Upper lobe of right lung (tissue), 1 donor: ENCODE measurements at regions not wholly inside any gene's neighbourhood (a gene's known extent, or its start where the extent isn't known, plus 50 kb on each side); places are given as distances from the start of the nearest gene placed in this dataset.

Source experiments
- ATAC-seq: fragments of 200-7000 bp; cut with Tn5 transposase; one replicate; pipeline ENCODE4 v1.9.1; 2020; ENCODE audit warnings: mild to moderate bottlenecking, moderate library complexity
- DNase-seq: peaks from one replicate; pipeline ENCODE4 v3.0.0-alpha.2; 2020
- H3K27ac ChIP-seq: fragments of 200-600 bp; one replicate; pipeline ENCODE4 v1.8.0; 2022
- H3K27me3 ChIP-seq: fragments of 200-600 bp; one replicate; pipeline ENCODE4 v1.8.0; 2022; ENCODE audit warnings: mild to moderate bottlenecking
- H3K36me3 ChIP-seq: fragments of 200-600 bp; one replicate; pipeline ENCODE4 v1.8.0; 2022
- H3K4me1 ChIP-seq: fragments of 200-600 bp; one replicate; pipeline ENCODE4 v1.8.0; 2022
- H3K4me3 ChIP-seq: fragments of 200-600 bp; one replicate; pipeline ENCODE4 v1.8.0; 2022; ENCODE audit warnings: mild to moderate bottlenecking
- H3K9me3 ChIP-seq: fragments of 200-600 bp; one replicate; pipeline ENCODE4 v1.8.0; 2022
- CTCF ChIP-seq: fragments of 200-600 bp; IDR thresholded peaks from one replicate; pipeline ENCODE4 v1.8.0; 2022; ENCODE audit warnings: antibody characterized with exemption
- intact Hi-C: fragments of 100-400 bp; cut with DNase I; formaldehyde crosslinking; loops from one replicate; pipeline ENCODE4 v1.11.0; 2022
- donor health status: DM: no; HTN: yes; CAD: no; lungs with severe emphysema.

GRCh38 chr3:25885544-25885943 lies 95.7 kb downstream of the OXSM start:
- intact Hi-C loops = no loop called here
- no peak for ATAC-seq
- no peak for DNase-seq
- H3K4me3 ChIP-seq = no peak overlapping the region
- no peaks in the 10 kb centered on the region for H3K9me3 ChIP-seq
- H3K27me3 ChIP-seq = no peaks in the 10 kb centered on the region
- no peaks in the 10 kb centered on the region for H3K36me3 ChIP-seq
- no peak for TF ChIP-seq CTCF
- no peak overlapping the region for H3K27ac ChIP-seq
- H3K4me1 ChIP-seq = no peaks in the 10 kb centered on the region

DNA sequence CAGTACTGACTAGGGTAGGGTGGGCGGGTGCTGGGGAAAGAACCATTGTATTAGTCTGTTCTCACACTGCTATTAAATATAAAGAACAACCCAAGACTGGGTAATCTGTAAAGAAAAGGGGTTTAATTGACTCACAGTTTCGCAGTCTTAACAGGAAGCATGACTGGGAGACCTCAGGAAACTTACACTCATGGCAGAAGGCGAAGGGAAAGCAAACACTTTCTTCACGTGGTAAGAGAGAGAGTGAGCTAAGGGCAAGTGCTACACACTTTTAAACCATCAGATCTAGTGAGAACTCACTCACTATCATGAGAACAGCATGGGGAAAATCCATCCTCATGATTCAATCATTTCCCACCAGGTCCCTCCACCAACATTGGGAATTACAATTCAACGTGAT lies 98.0 kb downstream of the OXSM start:
- TF ChIP-seq CTCF = no peak
- no peaks in the 10 kb centered on the region for H3K4me1 ChIP-seq
- no peaks in the 10 kb centered on the region for H3K27me3 ChIP-seq
- intact Hi-C loops = no loop called here
- DNase-seq = no peak
- no peak overlapping the region for H3K27ac ChIP-seq
- no peaks in the 10 kb centered on the region for H3K9me3 ChIP-seq
- H3K36me3 ChIP-seq = no peaks in the 10 kb centered on the region
- H3K4me3 ChIP-seq = no peak overlapping the region
- ATAC-seq = no peak

DNA sequence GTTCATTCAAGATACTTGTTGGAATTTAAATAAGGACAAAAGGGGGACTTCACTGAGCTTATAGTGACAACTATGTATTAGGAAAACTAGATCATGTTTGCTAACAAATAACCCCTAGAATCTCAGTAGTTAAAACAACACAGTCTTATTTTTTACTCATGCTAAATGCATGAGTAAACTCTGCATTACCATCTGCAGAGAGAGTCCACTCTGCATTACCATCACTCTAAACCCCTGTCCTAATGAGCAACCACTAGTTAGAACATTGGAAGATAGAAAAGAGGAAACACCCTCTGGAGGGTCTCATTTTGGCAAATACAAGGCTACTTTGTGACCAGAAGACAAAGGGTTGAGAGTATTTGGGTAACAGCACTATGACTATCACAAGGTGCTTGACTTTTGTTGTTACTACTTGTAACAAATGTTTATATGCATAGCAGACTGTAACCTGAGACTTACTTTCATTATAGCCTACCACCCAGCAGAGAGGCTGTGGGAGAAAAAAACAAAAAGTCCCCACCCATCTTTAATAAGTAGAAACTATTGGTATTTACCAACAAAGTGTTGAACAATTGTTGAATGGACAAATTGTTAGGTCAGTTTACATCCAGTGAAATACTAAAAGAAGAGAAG lies 99.1 kb downstream of the OXSM start:
- TF ChIP-seq CTCF = no peak
- intact Hi-C loops = no loop called here
- Histone ChIP-seq H3K4me3 (no peak overlapping the region), H3K9me3 (no peaks in the 10 kb centered on the region), H3K27me3 (no peaks in the 10 kb centered on the region), H3K36me3 (no peaks in the 10 kb centered on the region), H3K4me1 (no peaks in the 10 kb centered on the region), H3K27ac (no peak overlapping the region)
- ATAC-seq = no peak
- DNase-seq = no peak

DNA sequence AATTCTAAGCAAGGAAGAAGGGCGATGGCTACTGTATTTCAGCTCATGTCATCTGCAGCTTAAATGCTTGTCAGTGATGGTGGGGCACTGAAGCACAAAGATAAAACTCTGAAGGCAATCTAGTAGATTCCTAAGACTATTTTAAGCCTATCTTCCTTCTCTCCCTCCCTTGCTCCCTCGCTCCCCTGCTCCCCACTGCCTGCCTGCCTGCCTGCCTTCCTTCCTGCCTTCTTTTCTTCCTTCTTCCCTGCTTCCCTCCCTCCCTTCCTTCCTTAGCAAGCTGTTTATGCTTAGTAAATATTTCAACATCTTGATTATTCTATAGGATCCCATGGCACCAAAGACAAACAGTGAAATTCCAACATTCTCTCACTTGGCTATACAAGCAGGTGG lies 99.6 kb downstream of the OXSM start:
- Histone ChIP-seq H3K36me3 (no peaks in the 10 kb centered on the region), H3K9me3 (no peaks in the 10 kb centered on the region), H3K4me3 (no peak overlapping the region), H3K27ac (no peak overlapping the region), H3K4me1 (no peaks in the 10 kb centered on the region), H3K27me3 (no peaks in the 10 kb centered on the region)
- intact Hi-C loops = no loop called here
- no peak for TF ChIP-seq CTCF
- no peak for ATAC-seq
- DNase-seq = no peak

GRCh38 chr3:25894101-25894500 lies 104.2 kb downstream of the OXSM start:
- no peaks in the 10 kb centered on the region for H3K4me1 ChIP-seq
- no peak overlapping the region for H3K27ac ChIP-seq
- TF ChIP-seq CTCF = no peak
- no peaks in the 10 kb centered on the region for H3K9me3 ChIP-seq
- DNase-seq = no peak
- H3K4me3 ChIP-seq = no peak overlapping the region
- ATAC-seq = no peak
- intact Hi-C loops = no loop called here
- H3K36me3 ChIP-seq = no peaks in the 10 kb centered on the region
- no peaks in the 10 kb centered on the region for H3K27me3 ChIP-seq

- no peaks in the 10 kb centered on the region for H3K9me3 ChIP-seq
- no peak for ATAC-seq
- H3K27ac ChIP-seq = no peak overlapping the region
- no peaks in the 10 kb centered on the region for H3K27me3 ChIP-seq
- TF ChIP-seq CTCF = no peak
- H3K36me3 ChIP-seq = no peaks in the 10 kb centered on the region
- intact Hi-C loops = no loop called here
- H3K4me1 ChIP-seq = no peaks in the 10 kb centered on the region
- H3K4me3 ChIP-seq = no peak overlapping the region
- DNase-seq = no peak
These were observed 105.1 kb downstream of the OXSM start for GRCh38 chr3:25895031-25895430.
